CD4-positive, alpha-beta T cell (primary cell): ENCODE measurements at regions not wholly inside any gene's neighbourhood (a gene's known extent, or its start where the extent isn't known, plus 50 kb on each side); places are given as distances from the start of the nearest gene placed in this dataset.

Experiments
- ATAC-seq: fragments of 200-7000 bp; cut with Tn5 transposase; one replicate; pipeline ENCODE4 v1.10.0; 2022; ENCODE audit warnings: mild to moderate bottlenecking; ENCODE audit not compliant: poor library complexity
- CTCF ChIA-PET: fragments of 350-600 bp; sonication (Branson Sonifier 250); formaldehyde crosslinking; loops from one replicate; lab custom pipeline; 2021; ENCODE audit warnings: antibody characterized with exemption, inconsistent platforms; lab: Charles Lee
- POLR2A ChIA-PET: fragments of 350-600 bp; sonication (Branson Sonifier 250); formaldehyde crosslinking; loops from one replicate; lab custom pipeline; 2021; ENCODE audit warnings: antibody characterized with exemption, inconsistent platforms; lab: Charles Lee
- DNase-seq, 14 experiments: peaks; one replicate each; pipeline ENCODE4 v3.0.0-alpha.2; 2013 to 2020; ENCODE audit warnings: mixed read lengths in 2 of 14
- H3K27ac ChIP-seq, 2 donors: one replicate each; pipeline versions ENCODE4 v1.5.1 to v1.7.0; 2013; ENCODE audit warnings: low read length in 2 of 2, low read depth in 1 of 2, mild to moderate bottlenecking in 1 of 2
- H3K27me3 ChIP-seq, 2 experiments: 1 replicate in 1 of 2; 2 replicates in 1 of 2; pipeline versions ENCODE4 v1.6.1 to v1.7.0; 2013; ENCODE audit warnings: low read length in 2 of 2, control low read depth in 1 of 2, mild to moderate bottlenecking in 1 of 2, moderate library complexity in 1 of 2; ENCODE audit not compliant: insufficient read depth in 2 of 2, control insufficient read depth in 1 of 2
- H3K36me3 ChIP-seq: one replicate; pipeline ENCODE4 v1.6.1; 2013; ENCODE audit warnings: low read length, control low read depth; ENCODE audit not compliant: insufficient read depth
- H3K4me1 ChIP-seq: one replicate; pipeline ENCODE4 v1.6.1; 2013; ENCODE audit warnings: low read length, control low read depth; ENCODE audit not compliant: insufficient read depth
- H3K4me3 ChIP-seq: one replicate; pipeline ENCODE4 v1.5.1; 2013; ENCODE audit warnings: mild to moderate bottlenecking, low read length, moderate library complexity
- H3K9me3 ChIP-seq, 2 experiments: 1 replicate in 1 of 2; 2 replicates in 1 of 2; pipeline versions ENCODE4 v1.6.1 to v1.7.0; 2013; ENCODE audit warnings: low read length in 2 of 2, mild to moderate bottlenecking in 2 of 2, control low read depth in 1 of 2, moderate library complexity in 1 of 2; ENCODE audit not compliant: control insufficient read depth in 1 of 2, insufficient read depth in 1 of 2
- H3K27ac Mint-ChIP-seq: one replicate; pipeline ENCODE4 v1.8.0; 2020; ENCODE audit warnings: mixed read lengths
- H3K27me3 Mint-ChIP-seq: one replicate; pipeline ENCODE4 v1.8.0; 2021; ENCODE audit warnings: mixed read lengths
- H3K36me3 Mint-ChIP-seq: one replicate; pipeline ENCODE4 v1.8.0; 2021; ENCODE audit warnings: low read depth, mixed read lengths
- H3K4me1 Mint-ChIP-seq: one replicate; pipeline ENCODE4 v1.8.0; 2021; ENCODE audit warnings: low read depth, mixed read lengths
- H3K4me3 Mint-ChIP-seq: one replicate; pipeline ENCODE4 v1.8.0; 2020; ENCODE audit warnings: mild to moderate bottlenecking, mixed read lengths
- H3K9me3 Mint-ChIP-seq: one replicate; pipeline ENCODE4 v1.8.0; 2020; ENCODE audit warnings: mixed read lengths
- CTCF ChIP-seq: fragments of 200-600 bp; IDR thresholded peaks from one replicate; pipeline ENCODE4 v1.8.0; 2022; ENCODE audit warnings: antibody characterized with exemption, mild to moderate bottlenecking
- intact Hi-C, 2 experiments: fragments of 100-400 bp; cut with DNase I in 1 of 2; cut with micrococcal nuclease in 1 of 2; formaldehyde crosslinking; loops; one replicate each; pipeline versions ENCODE4 v1.15.1 to v1.9.0; 2023 to 2025; cut with DNase I, micrococcal nuclease

GRCh38 chr15:72966641-72967040 is 85.6 kb upstream of the NEO1 start:
- ATAC-seq (no peak), DNase-seq (no peak)
- no peaks in the 10 kb centered on the region for H3K36me3 Mint-ChIP-seq
- no peak for TF ChIP-seq CTCF
- no peak overlapping the region for H3K27ac Mint-ChIP-seq
- no peaks in the 10 kb centered on the region for H3K9me3 ChIP-seq
- ChIA-PET CTCF (no interaction called here), POLR2A (no interaction called here)
- no peak overlapping the region for H3K27ac ChIP-seq
- intact Hi-C loops: no loop called here
- H3K4me1 ChIP-seq: peaks cover 22% of the 10 kb centered on the region
- H3K9me3 Mint-ChIP-seq: no peaks in the 10 kb centered on the region
- H3K4me3 Mint-ChIP-seq: no peak overlapping the region
- no peaks in the 10 kb centered on the region for H3K4me1 Mint-ChIP-seq
- no peaks in the 10 kb centered on the region for H3K36me3 ChIP-seq
- H3K4me3 ChIP-seq: no peak overlapping the region
- peaks cover 2 to 12% of the 10 kb centered on the region in 2 experiments for H3K27me3 ChIP-seq
- H3K27me3 Mint-ChIP-seq: peaks cover 59% of the 10 kb centered on the region

- Mint-ChIP-seq H3K27ac (no peak overlapping the region), H3K27me3 (peaks cover 54% of the 10 kb centered on the region), H3K9me3 (no peaks in the 10 kb centered on the region), H3K4me3 (no peak overlapping the region), H3K36me3 (no peaks in the 10 kb centered on the region), H3K4me1 (no peaks in the 10 kb centered on the region)
- Histone ChIP-seq H3K9me3 (no peaks in the 10 kb centered on the region), H3K4me3 (no peak overlapping the region), H3K27me3 (peaks cover 2 to 12% of the 10 kb centered on the region in 2 experiments), H3K36me3 (no peaks in the 10 kb centered on the region), H3K27ac (no peak overlapping the region), H3K4me1 (peaks cover 25% of the 10 kb centered on the region)
- no peak for DNase-seq
- POLR2A ChIA-PET: no interaction called here
- no peak for TF ChIP-seq CTCF
- CTCF ChIA-PET: no interaction called here
- intact Hi-C loops: no loop called here
- ATAC-seq: no peak
These were observed 86.6 kb upstream of the NEO1 start for GRCh38 chr15:72965671-72966070.

DNA sequence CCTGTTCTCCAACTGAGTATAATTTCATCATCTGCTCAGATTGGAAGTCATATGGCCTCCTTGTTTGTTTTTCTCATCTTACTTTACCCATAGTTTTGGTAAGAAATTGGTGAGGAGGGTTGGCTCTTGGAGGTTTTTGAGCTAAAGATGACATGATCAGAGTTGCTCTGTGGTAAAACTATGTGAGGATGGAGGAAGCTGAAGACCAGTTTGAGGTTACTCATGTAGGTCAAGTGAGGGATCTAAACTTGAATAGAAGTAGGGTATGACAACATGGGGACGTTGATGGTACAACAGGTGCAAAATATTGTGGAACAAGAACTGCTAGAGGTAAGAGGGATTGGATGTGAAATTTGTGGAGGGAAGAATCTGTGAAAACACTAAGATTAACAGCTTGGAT is 87.7 kb upstream of the NEO1 start:
- ATAC-seq: no peak
- TF ChIP-seq CTCF: no peak
- H3K27me3 Mint-ChIP-seq: peaks cover 54% of the 10 kb centered on the region

More for the DNA sequence above, 87.7 kb upstream of the NEO1 start:
- Histone ChIP-seq H3K4me1 (peaks cover 25% of the 10 kb centered on the region), H3K27ac (no peak overlapping the region), H3K9me3 (no peaks in the 10 kb centered on the region), H3K36me3 (no peaks in the 10 kb centered on the region), H3K27me3 (peaks cover 2 to 8% of the 10 kb centered on the region in 2 experiments), H3K4me3 (no peak overlapping the region)
- peak in 3 of 14 experiments; percentile 9 to 21 (median 15) for DNase-seq
- H3K4me1 Mint-ChIP-seq: no peaks in the 10 kb centered on the region
- intact Hi-C loops: loop anchor here in 1 of 2 experiments (5.0 kb wide), 1 partner anchor 232 kb away; no protein-coding TSS in a partner anchor
- ChIA-PET POLR2A (no interaction called here), CTCF (no interaction called here)
- no peaks in the 10 kb centered on the region for H3K36me3 Mint-ChIP-seq
- no peaks in the 10 kb centered on the region for H3K9me3 Mint-ChIP-seq
- H3K4me3 Mint-ChIP-seq: no peak overlapping the region
- H3K27ac Mint-ChIP-seq: no peak overlapping the region
